NCI-H1092 (cell line): ENCODE measurements at regions not wholly inside any gene's neighbourhood (a gene's known extent, or its start where the extent isn't known, plus 50 kb on each side); places are given as distances from the start of the nearest gene placed in this dataset.

Experiments used
- DNase-seq: peaks from one replicate; lab custom pipeline; 2025; lab: John Stamatoyannopoulos, UW

GRCh38 chr17:15039366-15039765 is 225.8 kb downstream of the PMP22 start:
- DNase-seq, result no peak

- DNase-seq, result no peak
Measured at GRCh38 chr17:15038656-15039055, 226.5 kb downstream of the PMP22 start.

- no peak for DNase-seq
Measured at GRCh38 chr17:15036238-15036637, 228.9 kb downstream of the PMP22 start.

DNA sequence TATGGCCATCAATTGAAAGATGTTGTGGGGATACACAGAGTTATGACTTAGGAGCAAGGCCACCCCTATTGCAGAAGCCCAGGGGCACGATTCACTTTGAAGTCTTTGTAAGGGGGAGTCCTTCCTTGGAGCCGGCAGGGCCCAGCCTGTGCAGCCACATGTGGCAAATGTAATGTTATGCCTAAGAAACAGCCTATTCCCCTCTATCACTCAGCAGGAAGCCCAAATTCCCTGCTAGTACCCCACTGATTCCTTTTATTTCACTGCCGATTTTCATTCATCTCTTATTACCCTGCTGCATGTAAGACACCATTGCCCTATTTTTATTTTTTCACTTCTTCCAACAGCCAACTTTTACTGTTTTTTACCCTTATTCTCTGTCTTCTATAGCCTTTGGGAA is 233.2 kb downstream of the PMP22 start:
- no peak for DNase-seq

- DNase-seq, result no peak
Measured at GRCh38 chr17:15029469-15029868, 235.7 kb downstream of the PMP22 start.

DNA sequence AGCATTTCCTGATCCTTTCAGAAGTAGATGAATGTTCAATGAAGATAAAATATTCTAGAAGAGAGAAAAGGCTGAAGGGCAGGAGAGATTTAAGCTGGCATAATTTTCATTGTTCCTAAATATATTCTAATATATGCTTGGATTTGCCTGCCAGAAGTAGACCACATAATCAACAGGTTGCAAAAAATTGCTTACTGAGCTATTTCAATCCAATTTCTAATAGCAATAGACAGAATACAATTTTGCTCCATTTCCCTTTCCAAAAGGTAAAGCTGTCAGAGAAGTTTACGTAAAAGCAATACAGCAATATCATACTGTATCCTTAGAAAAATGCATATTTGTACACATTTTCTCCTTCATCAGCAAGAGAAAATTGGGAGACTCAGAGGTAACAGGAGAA is 237.3 kb downstream of the PMP22 start:
- no peak for DNase-seq

DNA sequence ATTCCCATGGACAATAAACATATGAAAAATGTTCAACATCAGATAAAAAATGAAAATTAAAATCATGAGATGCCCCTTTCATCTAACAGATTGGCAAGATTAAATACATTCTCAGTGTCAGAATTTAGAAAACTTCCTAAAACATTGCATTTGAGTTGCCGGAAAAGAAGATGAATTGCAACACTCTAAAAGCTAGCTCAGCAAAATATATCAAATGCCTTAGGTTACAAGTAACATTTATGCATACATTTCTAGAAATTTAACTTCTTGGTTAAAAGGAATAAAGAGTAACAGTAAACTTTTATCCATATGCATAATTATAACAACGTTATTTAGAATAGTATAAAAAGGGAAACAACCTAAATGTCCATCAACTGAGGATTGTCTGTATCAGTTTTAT is 239.0 kb downstream of the PMP22 start:
- no peak for DNase-seq

DNA sequence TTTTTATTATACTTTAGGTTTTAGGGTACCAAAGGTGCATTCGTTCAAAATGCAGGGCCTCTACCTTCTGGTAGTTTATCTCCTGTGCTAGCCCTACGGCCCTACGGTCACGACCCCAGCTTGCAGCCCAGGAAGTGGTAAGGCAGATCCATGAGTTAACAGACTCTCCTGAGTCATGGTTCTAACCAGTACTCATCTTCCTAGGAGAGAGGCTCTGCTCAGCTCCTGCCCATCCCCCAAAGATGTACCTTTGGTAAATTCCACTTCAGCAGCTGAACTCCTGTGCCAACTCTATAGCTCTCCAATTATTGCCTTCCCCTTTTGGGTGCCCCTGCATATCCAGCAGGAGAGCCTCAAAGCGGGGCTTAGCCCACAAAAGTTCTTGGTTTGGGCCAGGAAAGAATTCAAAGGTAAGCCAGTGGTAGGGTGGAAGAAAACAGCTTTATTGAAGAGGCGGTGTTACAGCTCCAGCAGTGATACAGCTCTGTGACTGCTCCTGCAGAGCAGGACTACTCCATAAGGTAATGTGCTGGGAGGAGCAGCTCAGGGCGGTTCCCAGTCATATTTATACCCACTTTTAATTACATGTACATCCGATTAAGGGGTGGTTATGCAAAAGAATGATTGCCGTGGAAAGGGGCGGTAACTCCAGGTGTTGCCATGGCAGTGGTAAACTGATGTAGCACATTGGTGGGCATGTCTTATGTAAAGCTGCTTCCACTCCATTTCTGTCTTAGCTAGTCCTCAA is 241.4 kb downstream of the PMP22 start:
- DNase-seq, result no peak

DNA sequence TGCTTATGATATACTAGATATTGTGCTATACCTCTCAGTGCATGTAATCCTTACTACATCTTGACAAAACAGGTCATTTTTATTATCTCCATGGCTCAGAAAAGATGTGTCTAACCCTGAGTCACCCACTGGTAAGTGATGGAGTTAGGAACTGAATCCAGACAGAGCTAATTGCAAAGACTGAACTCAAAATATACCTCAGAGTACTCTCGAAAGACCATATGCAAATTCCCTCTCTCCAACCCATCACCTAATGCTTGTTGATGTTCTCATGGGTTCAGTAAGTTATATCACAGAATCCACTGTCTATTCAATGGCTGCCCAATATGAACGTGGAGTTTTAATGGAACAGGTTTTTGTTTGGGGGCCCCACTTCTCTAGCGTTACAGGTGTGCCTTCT is 246.0 kb downstream of the PMP22 start:
- no peak for DNase-seq

DNA sequence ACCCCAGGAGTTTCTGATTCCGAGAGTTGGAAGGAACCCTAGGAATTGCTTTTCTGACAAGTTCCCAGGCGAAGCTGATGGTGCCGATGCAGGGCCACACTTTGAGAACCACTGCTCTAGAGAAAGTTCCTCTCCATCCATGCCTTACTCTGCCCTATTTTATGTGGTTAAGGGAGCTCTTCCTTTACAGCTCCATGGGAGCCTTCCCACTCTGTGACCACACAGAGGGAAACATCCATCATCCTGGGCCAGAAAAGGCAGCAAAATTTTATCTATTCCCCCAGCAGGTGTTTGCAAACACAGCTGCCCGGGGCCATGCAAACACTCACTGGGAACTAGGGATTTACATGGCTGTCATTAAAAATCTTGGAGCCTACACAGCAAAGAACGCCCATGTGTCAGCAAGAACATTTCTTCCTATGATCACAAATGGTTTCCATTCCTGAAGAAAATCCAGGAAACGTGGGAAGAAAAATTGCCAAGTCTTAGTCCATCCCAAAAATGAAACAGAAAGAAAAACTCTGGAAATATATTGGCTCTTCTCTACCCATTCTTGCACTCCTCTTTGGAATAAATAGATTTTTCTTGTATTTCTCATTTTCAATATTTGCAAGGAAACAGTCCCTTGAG is 252.7 kb downstream of the PMP22 start:
- DNase-seq, result no peak

- no peak for DNase-seq
Measured at GRCh38 chr17:15009087-15009486, 256.0 kb downstream of the PMP22 start.

- DNase-seq, result no peak
Measured at GRCh38 chr17:15007147-15007553, 258.0 kb downstream of the PMP22 start.

DNA sequence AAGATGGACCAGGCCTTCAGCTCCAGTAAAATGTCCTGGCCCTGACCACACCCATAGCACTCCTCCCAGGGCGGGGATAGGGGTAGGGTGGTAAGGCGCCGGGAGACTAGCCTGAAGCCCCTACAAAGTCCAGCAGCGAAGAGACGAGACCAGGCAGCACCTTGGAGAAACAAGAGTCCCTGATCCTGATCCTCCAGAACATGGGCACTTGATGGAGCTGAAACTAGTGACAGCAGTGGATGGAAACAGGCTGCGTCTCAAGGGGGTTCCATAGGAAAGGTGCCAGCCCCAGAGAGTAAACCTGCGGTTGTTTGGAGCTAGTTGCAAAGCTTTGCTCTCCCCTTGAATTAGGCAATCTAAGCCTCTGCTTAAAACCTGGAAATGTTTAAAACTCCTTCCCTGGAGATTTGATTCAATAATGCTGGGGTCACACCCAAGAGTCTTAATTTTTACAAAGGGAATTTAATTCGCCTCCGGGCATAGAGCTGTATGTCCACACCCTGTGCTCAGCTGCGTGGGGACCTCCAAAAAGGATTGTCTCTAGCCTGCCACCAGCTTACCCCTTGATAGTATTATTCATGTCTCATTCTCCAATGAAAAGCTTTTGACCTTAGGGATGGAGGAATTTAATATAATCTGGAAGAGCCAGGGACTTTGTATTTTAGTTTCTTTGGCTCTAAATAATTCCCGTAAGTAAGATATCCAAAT is 258.6 kb downstream of the PMP22 start:
- DNase-seq, result no peak

DNA sequence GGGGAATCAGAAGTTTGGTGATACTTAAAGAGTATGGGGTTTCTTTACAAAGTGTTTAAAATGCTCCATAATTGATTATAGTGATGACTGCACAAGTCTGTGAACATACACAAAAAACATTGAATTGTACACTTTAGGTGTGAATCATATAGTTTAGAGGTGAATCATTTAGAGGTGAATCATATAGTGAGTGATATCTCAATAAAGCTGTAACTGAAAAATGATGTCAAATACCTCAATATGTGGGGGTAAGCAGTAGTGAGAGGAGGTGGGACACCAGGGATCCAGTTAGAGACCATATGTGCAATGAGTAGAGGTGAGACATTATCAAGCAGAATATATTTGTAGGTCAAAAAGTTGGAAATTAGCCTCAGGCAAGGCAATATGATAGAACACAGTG is 264.5 kb downstream of the PMP22 start:
- no peak for DNase-seq

DNA sequence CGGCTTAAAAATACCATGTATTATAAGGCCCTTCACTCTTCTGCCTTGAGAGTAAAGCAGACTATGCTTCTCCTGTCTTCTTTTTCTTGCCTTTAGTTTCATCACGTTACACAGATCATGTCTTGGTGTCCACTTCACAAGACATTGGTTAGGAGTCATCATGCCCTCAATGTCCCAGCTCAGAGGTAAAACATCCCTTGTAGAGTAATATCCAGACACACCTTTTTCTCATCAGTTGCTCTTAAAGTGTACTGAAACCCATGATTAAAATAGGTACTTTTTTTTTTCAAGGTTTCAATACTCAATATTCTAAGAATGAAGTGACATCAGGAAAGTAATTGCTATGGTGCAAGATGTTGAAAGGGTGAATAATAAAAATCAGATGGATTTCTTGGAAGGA is 267.8 kb downstream of the PMP22 start:
- DNase-seq, result no peak

DNA sequence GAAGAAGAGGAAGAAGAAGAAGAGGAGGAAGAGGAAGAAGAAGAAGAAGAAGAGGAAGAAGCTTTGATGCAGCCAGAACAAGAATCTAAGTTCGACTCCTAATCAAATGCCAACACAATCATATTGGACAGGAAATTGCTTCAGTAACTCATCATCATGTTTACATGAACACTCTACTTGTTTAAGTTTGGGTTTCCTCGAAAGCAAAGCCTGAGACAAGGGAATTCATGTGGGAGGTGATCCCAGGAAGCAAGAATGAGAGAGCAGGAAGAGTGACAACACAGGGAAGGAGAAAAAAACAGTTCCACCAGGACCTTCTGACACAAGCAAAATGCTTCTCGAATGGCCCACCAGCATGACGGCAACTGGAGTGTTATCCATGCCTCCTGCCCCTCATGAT is 279.0 kb downstream of the PMP22 start:
- DNase-seq, result no peak

DNA sequence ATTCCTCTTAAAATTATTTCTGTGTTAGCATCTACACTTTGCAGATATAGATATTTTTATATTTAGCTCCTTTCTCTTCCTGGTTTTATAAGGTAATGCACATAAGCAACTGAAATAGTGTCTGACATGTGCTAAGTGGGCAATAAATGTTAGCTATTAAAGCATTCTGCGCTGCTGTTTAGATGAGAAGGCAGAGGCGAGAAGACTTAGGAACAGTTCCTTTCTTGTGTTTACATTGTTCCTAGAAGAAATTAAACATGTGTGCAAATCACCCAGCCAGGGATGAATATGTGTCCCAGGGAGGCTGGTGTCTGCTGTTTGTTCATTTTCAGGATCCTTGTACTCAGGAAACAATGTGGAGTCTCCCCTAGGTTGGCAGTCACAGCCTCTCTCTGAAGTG is 292.3 kb downstream of the PMP22 start:
- no peak for DNase-seq

GRCh38 chr17:14971054-14971453 is 294.1 kb downstream of the PMP22 start:
- DNase-seq, result no peak

DNA sequence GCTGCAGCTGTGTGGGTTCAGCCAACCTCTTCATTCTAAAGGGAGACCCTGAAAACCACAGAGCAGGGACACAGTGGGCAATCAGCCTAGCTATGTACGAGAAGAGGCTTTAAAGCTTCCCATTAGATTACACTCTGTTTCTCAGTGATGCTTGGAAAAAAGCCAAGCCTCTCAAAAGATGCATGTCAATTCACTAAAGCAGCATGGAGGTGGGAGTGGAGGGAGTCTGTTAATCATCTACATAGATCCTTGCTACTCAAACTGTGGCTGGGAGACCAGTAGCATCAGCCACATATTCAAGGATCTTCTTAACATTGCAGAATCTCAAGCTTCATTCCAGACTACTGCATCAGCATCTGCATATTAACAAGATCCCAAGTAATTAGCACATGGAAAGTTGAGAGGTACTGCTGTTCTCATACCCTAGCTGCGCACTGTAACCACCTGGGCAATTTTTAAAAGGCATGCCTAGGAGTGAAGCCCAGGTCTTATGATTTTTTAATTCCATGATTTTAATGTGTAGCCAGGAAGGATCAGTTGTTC is 305.9 kb downstream of the PMP22 start:
- no peak for DNase-seq

DNA sequence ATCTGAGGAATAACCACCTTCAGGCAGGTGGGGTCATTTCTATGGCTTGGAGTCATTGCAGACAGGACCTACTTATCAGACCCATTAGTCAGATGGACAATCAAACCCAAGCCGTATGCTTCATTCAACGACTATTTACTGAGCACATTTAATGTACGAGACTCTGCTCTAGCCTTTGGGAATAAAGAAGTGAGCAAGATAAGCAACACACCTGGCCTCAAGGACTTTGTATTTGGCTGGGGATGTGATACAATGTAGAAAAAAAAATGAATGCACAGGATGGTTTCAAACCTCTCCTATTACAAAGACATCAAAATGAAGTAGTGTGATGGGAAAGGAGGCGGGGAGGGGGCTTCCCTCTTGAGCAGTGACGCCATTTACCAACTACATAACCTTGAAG is 311.7 kb downstream of the PMP22 start:
- DNase-seq, result no peak

- no peak for DNase-seq
Measured at GRCh38 chr17:14950686-14951085, 314.4 kb downstream of the PMP22 start.

- no peak for DNase-seq
Measured at GRCh38 chr17:14950216-14950615, 314.9 kb downstream of the PMP22 start.

GRCh38 chr17:14947671-14948070 is 317.5 kb downstream of the PMP22 start:
- no peak for DNase-seq
